NCI-H524 treated with DMSO at 0.1 percent for 48 hours (cell line): ENCODE measurements at regions not wholly inside any gene's neighbourhood (a gene's known extent, or its start where the extent isn't known, plus 50 kb on each side); places are given as distances from the start of the nearest gene placed in this dataset.
"Not testable (repeated sequence)": the region's sequence is repeated elsewhere in the genome, so short reads cannot be mapped to it uniquely, and the experiment has no call there.

Source experiments
- DNase-seq: peaks from one replicate; lab custom pipeline; 2025; lab: John Stamatoyannopoulos, UW

- DNase-seq = no peak
Measured at GRCh38 chr21:15472108-15473040, 257.4 kb upstream of the USP25 start.

- not testable (repeated sequence) for DNase-seq
Measured at GRCh38 chr21:15477773-15478172, 252.0 kb upstream of the USP25 start.

- DNase-seq = no peak
Measured at GRCh38 chr21:15480160-15480559, 249.6 kb upstream of the USP25 start.

GRCh38 chr21:15483138-15483780, 246.5 kb upstream of the USP25 start:
- DNase-seq = peak; percentile 47

GRCh38 chr21:15486460-15487195, 243.2 kb upstream of the USP25 start:
- DNase-seq = no peak

- no peak for DNase-seq
Measured at GRCh38 chr21:15487196-15487550, 242.6 kb upstream of the USP25 start.

GRCh38 chr21:15491100-15491499, 238.7 kb upstream of the USP25 start:
- no peak for DNase-seq

GRCh38 chr21:15493646-15494045, 236.1 kb upstream of the USP25 start:
- DNase-seq = no peak

- DNase-seq = no peak
Measured at GRCh38 chr21:15494481-15494880, 235.3 kb upstream of the USP25 start.

GRCh38 chr21:15495965-15496364, 233.8 kb upstream of the USP25 start:
- no peak for DNase-seq

GRCh38 chr21:15496911-15497310, 232.9 kb upstream of the USP25 start:
- no peak for DNase-seq

- no peak for DNase-seq
Measured at GRCh38 chr21:15498455-15498854, 231.3 kb upstream of the USP25 start.

- no peak for DNase-seq
Measured at GRCh38 chr21:15506086-15506485, 223.7 kb upstream of the USP25 start.

GRCh38 chr21:15508554-15508953, 221.2 kb upstream of the USP25 start:
- DNase-seq = no peak

GRCh38 chr21:15514073-15514946, 215.5 kb upstream of the USP25 start:
- DNase-seq = no peak

GRCh38 chr21:15515908-15516307, 213.9 kb upstream of the USP25 start:
- DNase-seq = no peak

- no peak for DNase-seq
Measured at GRCh38 chr21:15517394-15517793, 212.4 kb upstream of the USP25 start.

- DNase-seq = no peak
Measured at GRCh38 chr21:15520811-15521643, 208.8 kb upstream of the USP25 start.

- no peak for DNase-seq
Measured at GRCh38 chr21:15521644-15522001, 208.2 kb upstream of the USP25 start.

- DNase-seq = no peak
Measured at GRCh38 chr21:15522148-15522547, 207.6 kb upstream of the USP25 start.

- no peak for DNase-seq
Measured at GRCh38 chr21:15524855-15525254, 204.9 kb upstream of the USP25 start.
